ENCODE measurements at regions not wholly inside any gene's neighbourhood (a gene's known extent, or its start where the extent isn't known, plus 50 kb on each side); places are given as distances from the start of the nearest gene placed in this dataset.
"Not testable (repeated sequence)": the region's sequence is repeated elsewhere in the genome, so short reads cannot be mapped to it uniquely, and the experiment has no call there.

- H3K9ac ChIP-seq (ENCODE audit: low read length in 5 of 5), result no peak overlapping the region
- H3K4me1 ChIP-seq (ENCODE audit: control insufficient read depth in 5 of 5, insufficient read depth in 5 of 5, low read length in 5 of 5), result no peaks in the 10 kb centered on the region
- H3K9me3 ChIP-seq (ENCODE audit: control insufficient read depth in 5 of 5, low read length in 5 of 5), result no peaks in the 10 kb centered on the region
- no peak overlapping the region for H3K4me3 ChIP-seq (ENCODE audit: low read depth in 1 of 5, low read length in 5 of 5)
- H3K27ac ChIP-seq (ENCODE audit: low read depth, low read length), result no peak overlapping the region
- no peaks in the 10 kb centered on the region for H3K36me3 ChIP-seq (ENCODE audit: control insufficient read depth in 5 of 5, insufficient read depth in 5 of 5, low read length in 5 of 5)
- peaks cover 0 to 7% (median 2%) of the 10 kb centered on the region in 5 donors for H3K27me3 ChIP-seq (ENCODE audit: control insufficient read depth in 5 of 5, insufficient read depth in 4 of 5, low read length in 5 of 5)
These were observed 111.0 kb upstream of the SALL3 start for GRCh38 chr18:78868330-78869316.

GRCh38 chr18:78871618-78872017, 108.0 kb upstream of the SALL3 start:
- Histone ChIP-seq H3K36me3 (ENCODE audit: control insufficient read depth in 5 of 5, insufficient read depth in 5 of 5, low read length in 5 of 5) (no peaks in the 10 kb centered on the region), H3K27ac (ENCODE audit: low read depth, low read length) (no peak overlapping the region), H3K4me3 (ENCODE audit: low read depth in 1 of 5, low read length in 5 of 5) (no peak overlapping the region)

GRCh38 chr18:78873926-78874500, 105.6 kb upstream of the SALL3 start:
- H3K27me3 ChIP-seq (ENCODE audit: control insufficient read depth in 5 of 5, insufficient read depth in 4 of 5, low read length in 5 of 5), result peaks cover 0 to 15% (median 7%) of the 10 kb centered on the region in 5 donors
- no peaks in the 10 kb centered on the region for H3K4me1 ChIP-seq (ENCODE audit: control insufficient read depth in 5 of 5, insufficient read depth in 5 of 5, low read length in 5 of 5)
- no peak overlapping the region for H3K27ac ChIP-seq (ENCODE audit: low read depth, low read length)
- no peak overlapping the region for H3K9ac ChIP-seq (ENCODE audit: low read length in 5 of 5)
- H3K9me3 ChIP-seq (ENCODE audit: control insufficient read depth in 5 of 5, low read length in 5 of 5), result no peaks in the 10 kb centered on the region
- no peaks in the 10 kb centered on the region for H3K36me3 ChIP-seq (ENCODE audit: control insufficient read depth in 5 of 5, insufficient read depth in 5 of 5, low read length in 5 of 5)
- H3K4me3 ChIP-seq (ENCODE audit: low read depth in 1 of 5, low read length in 5 of 5), result no peak overlapping the region

More at GRCh38 chr18:78871618-78872017, 108.0 kb upstream of the SALL3 start:
- Histone ChIP-seq H3K4me1 (ENCODE audit: control insufficient read depth in 5 of 5, insufficient read depth in 5 of 5, low read length in 5 of 5) (no peaks in the 10 kb centered on the region), H3K27me3 (ENCODE audit: control insufficient read depth in 5 of 5, insufficient read depth in 4 of 5, low read length in 5 of 5) (peaks cover 5 to 12% (median 7%) of the 10 kb centered on the region in 5 donors), H3K9ac (ENCODE audit: low read length in 5 of 5) (no peak overlapping the region), H3K9me3 (ENCODE audit: control insufficient read depth in 5 of 5, low read length in 5 of 5) (no peaks in the 10 kb centered on the region)

GRCh38 chr18:78875016-78875777, 104.4 kb upstream of the SALL3 start:
- no peak overlapping the region for H3K4me3 ChIP-seq (ENCODE audit: low read depth in 1 of 5, low read length in 5 of 5)
- no peaks in the 10 kb centered on the region for H3K9me3 ChIP-seq (ENCODE audit: control insufficient read depth in 5 of 5, low read length in 5 of 5)
- H3K9ac ChIP-seq (ENCODE audit: low read length in 5 of 5), result no peak overlapping the region
- no peaks in the 10 kb centered on the region for H3K36me3 ChIP-seq (ENCODE audit: control insufficient read depth in 5 of 5, insufficient read depth in 5 of 5, low read length in 5 of 5)
- H3K27me3 ChIP-seq (ENCODE audit: control insufficient read depth in 5 of 5, insufficient read depth in 4 of 5, low read length in 5 of 5), result peaks cover 0 to 15% (median 7%) of the 10 kb centered on the region in 5 donors
- no peak overlapping the region for H3K27ac ChIP-seq (ENCODE audit: low read depth, low read length)
- H3K4me1 ChIP-seq (ENCODE audit: control insufficient read depth in 5 of 5, insufficient read depth in 5 of 5, low read length in 5 of 5), result no peaks in the 10 kb centered on the region

GRCh38 chr18:78875778-78876650, 103.6 kb upstream of the SALL3 start:
- Histone ChIP-seq H3K27me3 (ENCODE audit: control insufficient read depth in 5 of 5, insufficient read depth in 4 of 5, low read length in 5 of 5) (peaks cover 0 to 15% (median 5%) of the 10 kb centered on the region in 5 donors), H3K9me3 (ENCODE audit: control insufficient read depth in 5 of 5, low read length in 5 of 5) (no peaks in the 10 kb centered on the region), H3K4me1 (ENCODE audit: control insufficient read depth in 5 of 5, insufficient read depth in 5 of 5, low read length in 5 of 5) (no peaks in the 10 kb centered on the region), H3K4me3 (ENCODE audit: low read depth in 1 of 5, low read length in 5 of 5) (no peak overlapping the region), H3K36me3 (ENCODE audit: control insufficient read depth in 5 of 5, insufficient read depth in 5 of 5, low read length in 5 of 5) (no peaks in the 10 kb centered on the region), H3K9ac (ENCODE audit: low read length in 5 of 5) (no peak overlapping the region), H3K27ac (ENCODE audit: low read depth, low read length) (no peak overlapping the region)

GRCh38 chr18:78876868-78877267, 102.8 kb upstream of the SALL3 start:
- H3K27me3 ChIP-seq (ENCODE audit: control insufficient read depth in 5 of 5, insufficient read depth in 4 of 5, low read length in 5 of 5), result peaks cover 0 to 15% (median 5%) of the 10 kb centered on the region in 5 donors
- no peaks in the 10 kb centered on the region for H3K36me3 ChIP-seq (ENCODE audit: control insufficient read depth in 5 of 5, insufficient read depth in 5 of 5, low read length in 5 of 5)
- H3K9ac ChIP-seq (ENCODE audit: low read length in 5 of 5), result no peak overlapping the region
- H3K4me1 ChIP-seq (ENCODE audit: control insufficient read depth in 5 of 5, insufficient read depth in 5 of 5, low read length in 5 of 5), result no peaks in the 10 kb centered on the region
- no peak overlapping the region for H3K4me3 ChIP-seq (ENCODE audit: low read depth in 1 of 5, low read length in 5 of 5)
- H3K27ac ChIP-seq (ENCODE audit: low read depth, low read length), result no peak overlapping the region
- H3K9me3 ChIP-seq (ENCODE audit: control insufficient read depth in 5 of 5, low read length in 5 of 5), result no peaks in the 10 kb centered on the region

- H3K27ac ChIP-seq (ENCODE audit: low read depth, low read length), result no peak overlapping the region
- H3K27me3 ChIP-seq (ENCODE audit: control insufficient read depth in 5 of 5, insufficient read depth in 4 of 5, low read length in 5 of 5), result peaks cover 3 to 15% (median 5%) of the 10 kb centered on the region in 5 donors
- no peaks in the 10 kb centered on the region for H3K36me3 ChIP-seq (ENCODE audit: control insufficient read depth in 5 of 5, insufficient read depth in 5 of 5, low read length in 5 of 5)
- no peak overlapping the region for H3K4me3 ChIP-seq (ENCODE audit: low read depth in 1 of 5, low read length in 5 of 5)
- no peaks in the 10 kb centered on the region for H3K4me1 ChIP-seq (ENCODE audit: control insufficient read depth in 5 of 5, insufficient read depth in 5 of 5, low read length in 5 of 5)
- no peaks in the 10 kb centered on the region for H3K9me3 ChIP-seq (ENCODE audit: control insufficient read depth in 5 of 5, low read length in 5 of 5)
- H3K9ac ChIP-seq (ENCODE audit: low read length in 5 of 5), result no peak overlapping the region
These were observed 101.3 kb upstream of the SALL3 start for GRCh38 chr18:78878335-78878734.

- H3K27me3 ChIP-seq (ENCODE audit: control insufficient read depth in 5 of 5, insufficient read depth in 4 of 5, low read length in 5 of 5), result peaks cover 5 to 18% (median 8%) of the 10 kb centered on the region in 5 donors
- H3K4me3 ChIP-seq (ENCODE audit: low read depth in 1 of 5, low read length in 5 of 5); H3K4me1 ChIP-seq (ENCODE audit: control insufficient read depth in 5 of 5, insufficient read depth in 5 of 5, low read length in 5 of 5); H3K9ac ChIP-seq (ENCODE audit: low read length in 5 of 5); H3K36me3 ChIP-seq (ENCODE audit: control insufficient read depth in 5 of 5, insufficient read depth in 5 of 5, low read length in 5 of 5); H3K9me3 ChIP-seq (ENCODE audit: control insufficient read depth in 5 of 5, low read length in 5 of 5); H3K27ac ChIP-seq (ENCODE audit: low read depth, low read length): not testable (repeated sequence)
These were observed 100.3 kb upstream of the SALL3 start for GRCh38 chr18:78879072-78879883.

GRCh38 chr18:78882585-78882984, 97.0 kb upstream of the SALL3 start:
- Histone ChIP-seq H3K27me3 (ENCODE audit: control insufficient read depth in 5 of 5, insufficient read depth in 4 of 5, low read length in 5 of 5) (peaks cover 0 to 8% (median 4%) of the 10 kb centered on the region in 5 donors), H3K9me3 (ENCODE audit: control insufficient read depth in 5 of 5, low read length in 5 of 5) (peaks cover 0 to 23% (median 11%) of the 10 kb centered on the region in 5 donors), H3K9ac (ENCODE audit: low read length in 5 of 5) (no peak overlapping the region), H3K27ac (ENCODE audit: low read depth, low read length) (no peak overlapping the region), H3K4me1 (ENCODE audit: control insufficient read depth in 5 of 5, insufficient read depth in 5 of 5, low read length in 5 of 5) (no peaks in the 10 kb centered on the region), H3K36me3 (ENCODE audit: control insufficient read depth in 5 of 5, insufficient read depth in 5 of 5, low read length in 5 of 5) (no peaks in the 10 kb centered on the region), H3K4me3 (ENCODE audit: low read depth in 1 of 5, low read length in 5 of 5) (no peak overlapping the region)
